Ectodermal cell (in vitro differentiated cells): ENCODE measurements at regions not wholly inside any gene's neighbourhood (a gene's known extent, or its start where the extent isn't known, plus 50 kb on each side); places are given as distances from the start of the nearest gene placed in this dataset.

Source experiments
- H3K27ac ChIP-seq: 2 replicates; pipeline ENCODE4 v1.7.0; 2013; ENCODE audit warnings: mild to moderate bottlenecking, low read depth, low read length; ENCODE audit not compliant: insufficient read depth, poor library complexity, severe bottlenecking
- H3K27me3 ChIP-seq: 2 replicates; pipeline ENCODE4 v1.7.0; 2013; ENCODE audit warnings: mild to moderate bottlenecking, low read length; ENCODE audit not compliant: insufficient read depth, control insufficient read depth, poor library complexity, severe bottlenecking
- H3K36me3 ChIP-seq: one replicate; pipeline ENCODE4 v1.7.0; 2013; ENCODE audit warnings: low read length; ENCODE audit not compliant: control insufficient read depth, insufficient read depth
- H3K4me1 ChIP-seq: one replicate; pipeline ENCODE4 v1.7.0; 2013; ENCODE audit warnings: low read length; ENCODE audit not compliant: control insufficient read depth, insufficient read depth
- H3K4me3 ChIP-seq: 2 replicates; pipeline ENCODE4 v1.7.0; 2013; ENCODE audit warnings: low read depth, low read length, control low read depth; ENCODE audit not compliant: insufficient read depth
- H3K9me3 ChIP-seq: 2 replicates; pipeline ENCODE4 v1.7.0; 2013; ENCODE audit warnings: mild to moderate bottlenecking, low read length, moderate library complexity; ENCODE audit not compliant: control insufficient read depth
- WGBS, 2 experiments: methylation state at CpG; one replicate each; pipeline ENCODE4 v1.1.7; 2013; ENCODE audit warnings: missing lambda C conversion rate in 2 of 2; 5-methylcytosine and 5-hydroxymethylcytosine counted together

DNA sequence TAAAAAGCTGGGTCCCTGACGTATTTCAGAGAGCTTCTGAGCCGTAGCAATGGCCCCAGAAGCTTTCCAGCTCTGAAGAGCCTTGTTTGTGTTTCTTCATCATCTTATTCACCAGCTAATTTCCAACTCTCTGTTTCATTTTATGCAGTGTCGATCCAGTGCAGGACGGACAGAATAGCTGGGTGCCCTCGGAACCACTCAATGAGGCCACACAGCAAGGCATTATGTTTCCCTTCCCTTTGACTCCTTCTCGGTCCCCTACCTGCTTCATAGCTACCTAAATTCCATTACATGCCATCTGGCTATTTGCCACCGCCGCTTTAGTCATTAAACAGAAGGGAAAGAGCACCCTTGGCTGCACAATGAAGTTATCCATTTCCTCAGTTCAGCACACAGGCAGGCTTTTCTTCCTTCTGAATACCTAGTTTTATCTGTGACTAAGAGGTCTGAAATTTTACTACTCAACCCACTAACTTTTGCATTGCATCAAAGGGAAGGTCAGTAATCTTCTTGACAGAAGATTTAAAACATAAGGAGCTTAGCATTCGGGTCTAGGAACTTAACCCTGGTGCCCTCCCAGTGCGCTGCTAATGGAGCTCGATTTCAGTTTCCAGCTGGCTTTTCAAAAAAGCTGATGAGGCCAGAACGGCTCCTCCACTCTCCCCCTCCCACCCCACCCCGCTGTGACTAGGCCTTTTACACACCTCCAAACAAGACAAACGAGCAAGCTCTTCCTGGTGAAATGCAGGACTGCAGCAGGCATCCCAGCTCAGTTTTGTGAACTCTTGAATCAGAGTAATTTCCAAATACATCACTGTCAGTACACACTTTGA is 176.8 kb downstream of the GXYLT1 start:
- Histone ChIP-seq H3K36me3 (no peaks in the 10 kb centered on the region), H3K27me3 (no peaks in the 10 kb centered on the region), H3K4me3 (no peak overlapping the region), H3K27ac (peak overlapping the region; percentile 57), H3K9me3 (no peaks in the 10 kb centered on the region), H3K4me1 (peaks cover 29% of the 10 kb centered on the region)
- 17 to 20% methylated on average over 14 of the region's 14 CpGs for WGBS, 2 experiments

DNA sequence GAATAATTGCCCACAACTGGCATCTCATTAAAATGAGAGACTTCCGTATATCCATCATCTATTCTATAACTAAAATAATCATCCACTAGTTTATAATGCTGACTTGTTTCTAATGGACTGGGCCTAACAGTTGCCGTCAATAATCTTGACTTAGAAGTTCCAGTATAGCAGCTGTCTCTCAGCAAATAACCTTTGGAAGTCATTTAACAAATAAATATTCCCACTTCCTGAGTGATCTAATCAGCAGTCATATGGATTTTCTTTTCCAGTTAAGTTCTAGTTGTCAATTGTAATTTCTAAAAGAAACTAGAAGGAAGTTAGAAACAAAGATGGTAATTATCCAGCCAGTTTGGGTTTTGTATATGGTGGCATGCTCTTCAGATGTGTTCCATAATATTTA is 177.8 kb downstream of the GXYLT1 start:
- H3K4me1 ChIP-seq = peaks cover 29% of the 10 kb centered on the region
- H3K36me3 ChIP-seq = no peaks in the 10 kb centered on the region
- no peak overlapping the region for H3K4me3 ChIP-seq
- H3K9me3 ChIP-seq = no peaks in the 10 kb centered on the region
- H3K27ac ChIP-seq = no peak overlapping the region
- H3K27me3 ChIP-seq = no peaks in the 10 kb centered on the region
- WGBS, 2 experiments = 91 to 94% methylated on average over 2 of the region's 2 CpGs

DNA sequence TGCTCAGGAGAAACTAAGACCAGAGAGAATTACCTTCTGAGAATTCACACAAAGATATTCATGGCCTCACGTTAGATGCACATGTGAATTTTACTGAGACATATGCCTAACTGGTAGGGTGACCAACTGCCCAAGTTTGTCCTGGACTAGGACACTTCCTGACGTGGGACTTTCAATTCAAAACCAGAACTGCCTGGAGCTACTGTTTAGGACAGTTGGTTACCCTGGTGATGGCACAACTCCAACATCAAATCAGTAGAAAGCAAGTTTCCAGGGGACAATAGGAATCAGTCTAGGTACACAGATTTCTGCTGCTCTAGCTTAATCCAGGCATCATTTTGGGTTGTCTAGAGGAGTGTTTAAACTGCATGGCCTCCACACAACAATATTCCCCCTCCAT is 178.7 kb downstream of the GXYLT1 start:
- H3K9me3 ChIP-seq = no peaks in the 10 kb centered on the region
- H3K4me3 ChIP-seq = no peak overlapping the region
- no peak overlapping the region for H3K27ac ChIP-seq
- 88 to 89% methylated on average over 2 of the region's 2 CpGs for WGBS, 2 experiments
- H3K4me1 ChIP-seq = peaks cover 29% of the 10 kb centered on the region
- H3K27me3 ChIP-seq = no peaks in the 10 kb centered on the region
- H3K36me3 ChIP-seq = no peaks in the 10 kb centered on the region

DNA sequence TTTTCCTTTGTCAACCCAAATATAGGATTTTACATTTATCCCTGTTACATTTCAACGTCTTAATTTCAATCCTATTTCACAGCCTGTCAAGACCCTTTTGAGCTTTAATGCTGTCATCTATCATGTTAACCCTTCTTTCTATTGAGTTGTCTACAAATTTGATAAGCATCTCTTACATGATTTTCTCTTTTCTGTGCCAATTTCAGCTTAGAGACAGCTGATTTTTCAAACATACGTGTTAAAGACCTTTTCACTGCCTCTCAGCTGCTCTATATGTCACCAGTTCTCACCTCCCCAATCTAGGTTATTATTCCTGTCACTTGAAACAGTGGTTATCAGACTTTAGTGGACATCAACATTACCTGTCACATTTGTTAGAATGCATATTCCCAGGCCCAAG is 181.3 kb downstream of the GXYLT1 start:
- H3K4me3 ChIP-seq = no peak overlapping the region
- 91 to 92% methylated on average over 2 of the region's 2 CpGs for WGBS, 2 experiments
- no peaks in the 10 kb centered on the region for H3K36me3 ChIP-seq
- H3K27ac ChIP-seq = no peak overlapping the region
- no peaks in the 10 kb centered on the region for H3K9me3 ChIP-seq
- H3K4me1 ChIP-seq = peaks cover 23% of the 10 kb centered on the region
- no peaks in the 10 kb centered on the region for H3K27me3 ChIP-seq

DNA sequence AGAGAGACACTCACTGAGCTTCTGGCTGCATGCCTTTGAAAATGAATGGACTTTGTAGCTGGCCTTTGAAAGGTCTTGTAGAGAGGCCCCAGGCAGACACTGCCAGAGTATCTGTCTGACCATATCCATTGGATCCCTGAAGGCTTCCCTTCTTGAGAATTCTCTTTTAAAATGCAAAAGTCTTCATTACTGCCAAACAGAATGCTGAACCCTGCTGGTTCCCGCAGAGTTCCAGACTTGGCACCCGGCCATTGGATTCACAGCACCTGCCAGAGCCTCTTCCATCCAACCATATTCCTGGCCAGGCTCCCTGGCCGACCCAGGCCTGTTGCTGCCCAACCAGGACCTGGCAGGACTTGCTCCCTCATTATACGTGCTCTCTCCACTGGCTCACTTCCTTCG is 182.5 kb downstream of the GXYLT1 start:
- Histone ChIP-seq H3K9me3 (no peaks in the 10 kb centered on the region), H3K4me3 (no peak overlapping the region), H3K36me3 (no peaks in the 10 kb centered on the region), H3K4me1 (peaks cover 12% of the 10 kb centered on the region), H3K27me3 (no peaks in the 10 kb centered on the region), H3K27ac (no peak overlapping the region)
- 92 to 94% methylated on average over 5 of the region's 5 CpGs for WGBS, 2 experiments

DNA sequence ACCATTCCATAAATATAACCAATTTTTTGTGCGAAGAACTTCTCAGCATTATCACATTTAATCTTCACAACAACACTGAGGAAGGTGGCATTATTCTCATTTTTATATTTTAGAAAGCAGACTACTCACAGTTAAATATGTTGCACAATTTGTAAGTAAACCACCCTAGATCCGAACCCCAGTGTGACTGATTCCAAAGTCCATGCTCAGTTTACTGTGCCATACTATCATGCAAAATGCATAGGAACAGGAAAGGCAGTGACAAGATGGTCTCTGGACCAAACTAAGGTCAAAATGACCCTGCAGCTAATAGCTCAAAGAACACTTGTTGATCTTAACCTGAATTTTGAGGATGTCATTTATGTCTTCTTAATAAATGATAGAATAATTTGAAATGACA is 185.4 kb downstream of the GXYLT1 start:
- Histone ChIP-seq H3K36me3 (no peaks in the 10 kb centered on the region), H3K4me1 (no peaks in the 10 kb centered on the region), H3K9me3 (no peaks in the 10 kb centered on the region), H3K27me3 (no peaks in the 10 kb centered on the region), H3K27ac (no peak overlapping the region), H3K4me3 (no peak overlapping the region)
- WGBS, 2 experiments = 88 to 100% methylated on average over 1 to 2 of the region's 2 CpGs

DNA sequence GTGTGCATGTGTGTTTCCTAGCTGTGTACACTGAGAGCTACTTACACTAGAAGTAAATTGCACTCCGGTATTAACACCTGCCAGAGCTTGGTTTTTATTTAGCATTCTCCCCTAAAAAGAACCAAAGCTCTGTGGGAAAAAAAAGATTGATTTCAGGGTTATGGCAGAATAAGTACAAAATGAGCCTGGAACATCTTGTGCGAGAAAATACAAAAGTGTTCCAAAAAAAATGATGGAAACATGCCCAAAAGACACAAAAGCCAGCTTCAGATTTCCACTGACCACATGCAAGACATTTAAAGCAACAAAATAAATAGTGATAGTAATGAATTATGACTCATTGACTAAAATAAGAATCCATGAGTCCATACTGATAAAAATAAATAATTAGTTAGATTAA is 188.3 kb downstream of the GXYLT1 start:
- no peaks in the 10 kb centered on the region for H3K27me3 ChIP-seq
- no peaks in the 10 kb centered on the region for H3K36me3 ChIP-seq
- WGBS, 2 experiments = 96 to 100% methylated on average over 2 of the region's 2 CpGs
- H3K9me3 ChIP-seq = no peaks in the 10 kb centered on the region
- H3K4me1 ChIP-seq = no peaks in the 10 kb centered on the region
- H3K27ac ChIP-seq = no peak overlapping the region
- H3K4me3 ChIP-seq = no peak overlapping the region

DNA sequence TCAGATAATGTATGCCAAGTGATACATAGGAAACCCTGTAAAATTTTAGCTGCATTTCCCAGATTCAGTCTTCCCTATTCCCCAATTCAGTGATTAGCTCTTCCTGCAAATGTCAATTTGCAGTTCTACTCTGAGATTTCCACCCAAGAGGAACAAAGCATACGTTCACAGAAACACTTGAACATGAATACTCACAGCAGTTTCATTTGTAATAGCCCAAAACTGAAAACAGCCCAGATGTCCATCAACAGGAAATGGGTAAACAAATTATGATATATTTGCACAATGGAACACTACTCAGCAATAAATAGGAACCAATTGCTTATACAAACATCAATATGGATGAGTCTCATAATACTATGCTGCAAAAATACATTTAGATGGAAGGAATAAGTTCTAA is 194.2 kb downstream of the GXYLT1 start:
- WGBS, 2 experiments = 90 to 92% methylated on average over 1 of the region's 1 CpG
- Histone ChIP-seq H3K4me3 (no peak overlapping the region), H3K27ac (no peak overlapping the region), H3K27me3 (no peaks in the 10 kb centered on the region), H3K4me1 (no peaks in the 10 kb centered on the region), H3K36me3 (no peaks in the 10 kb centered on the region), H3K9me3 (no peaks in the 10 kb centered on the region)

DNA sequence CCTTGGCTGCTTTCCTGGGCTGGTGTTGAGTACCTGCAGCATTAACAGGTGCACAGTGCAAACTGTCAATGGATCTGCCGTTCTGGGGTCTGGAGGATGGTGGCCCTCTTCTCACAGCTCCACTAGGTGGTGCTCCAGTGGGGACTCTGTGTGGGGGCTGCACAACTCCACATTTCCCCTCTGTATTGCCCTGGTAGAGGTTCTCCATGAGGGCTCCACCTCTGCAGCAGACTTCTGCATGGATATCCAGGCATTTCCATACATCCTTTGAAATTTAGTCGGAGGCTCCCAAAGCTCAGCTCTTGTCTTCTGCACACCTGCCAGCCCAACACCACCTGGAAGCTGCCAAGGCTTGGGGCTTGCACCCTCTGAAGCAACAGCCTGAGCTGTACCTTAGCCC is 198.6 kb downstream of the GXYLT1 start:
- 93 to 94% methylated on average over 2 of the region's 2 CpGs for WGBS, 2 experiments
- H3K4me3 ChIP-seq = no peak overlapping the region

DNA sequence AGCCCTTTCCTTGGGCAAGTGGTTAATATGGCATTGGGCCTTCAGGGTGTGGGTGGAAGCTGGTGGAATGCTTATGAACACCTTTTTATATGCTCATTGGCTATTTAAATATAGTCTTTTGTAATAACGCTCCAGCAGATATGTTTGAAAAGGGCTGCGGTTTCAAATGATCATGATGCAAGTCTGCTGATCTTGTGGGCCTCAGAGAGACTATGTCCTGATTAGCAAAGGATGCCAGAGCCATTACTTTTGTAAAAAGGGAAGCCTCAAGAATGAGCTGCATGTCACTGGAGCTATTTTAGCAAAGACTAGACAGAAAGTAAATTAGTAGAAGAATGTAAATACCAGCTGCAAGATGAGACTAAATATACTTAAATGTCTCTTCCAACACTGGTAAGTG is 200.5 kb downstream of the GXYLT1 start:
- H3K4me3 ChIP-seq = no peak overlapping the region
- H3K4me1 ChIP-seq = peaks cover 5% of the 10 kb centered on the region
- H3K27me3 ChIP-seq = no peaks in the 10 kb centered on the region
- H3K36me3 ChIP-seq = no peaks in the 10 kb centered on the region
- H3K9me3 ChIP-seq = peaks cover 7% of the 10 kb centered on the region
- H3K27ac ChIP-seq = no peak overlapping the region
- 96 to 97% methylated on average over 2 of the region's 2 CpGs for WGBS, 2 experiments

More for the DNA sequence above, 198.6 kb downstream of the GXYLT1 start:
- Histone ChIP-seq H3K27me3 (no peaks in the 10 kb centered on the region), H3K36me3 (no peaks in the 10 kb centered on the region), H3K9me3 (peaks cover 7% of the 10 kb centered on the region), H3K4me1 (peaks cover 5% of the 10 kb centered on the region), H3K27ac (no peak overlapping the region)
